A673 (cell line): ENCODE measurements at regions not wholly inside any gene's neighbourhood (a gene's known extent, or its start where the extent isn't known, plus 50 kb on each side); places are given as distances from the start of the nearest gene placed in this dataset.

ENCODE experiments used
- BruUV-seq: library from RNA; stranded (reverse); fragments of 400-500 nt; replicated peaks from 2 replicates; lab custom pipeline; 2021; lab: Mats Ljungman, UMichigan
- CTCF ChIA-PET: fragments of 300-600 bp; sonication (Branson Sonifier 250); formaldehyde crosslinking; loops from one replicate; lab custom pipeline; 2022; ENCODE audit warnings: antibody characterized with exemption; lab: Charles Lee
- POLR2A ChIA-PET: fragments of 300-600 bp; sonication (Branson Sonifier 250); formaldehyde crosslinking; loops from one replicate; lab custom pipeline; 2022; ENCODE audit warnings: antibody characterized with exemption; ENCODE audit not compliant: low non-redundant PET; lab: Charles Lee
- DNase-seq: peaks from one replicate; pipeline ENCODE4 v3.0.0-alpha.2; 2015; ENCODE audit warnings: low spot score
- H3K27ac ChIP-seq: fragments of 200-600 bp; sonication (generic); 2 replicates; pipeline ENCODE4 v1.5.1; 2016; ENCODE audit warnings: mixed run types, low read depth, mild to moderate bottlenecking, mixed read lengths, antibody characterized with exemption, low read length; ENCODE audit not compliant: poor library complexity, severe bottlenecking
- H3K27me3 ChIP-seq: fragments of 200-600 bp; sonication (generic); replicated peaks from 2 replicates; pipeline ENCODE4 v1.6.1; 2017; ENCODE audit warnings: mixed run types, low read depth, mild to moderate bottlenecking, mixed read lengths, antibody characterized with exemption, low read length; ENCODE audit not compliant: insufficient read depth, poor library complexity
- H3K36me3 ChIP-seq: fragments of 200-600 bp; sonication (generic); 2 replicates; pipeline ENCODE4 v1.6.1; 2016; ENCODE audit warnings: mixed run types, mild to moderate bottlenecking, mixed read lengths, antibody characterized with exemption, low read length; ENCODE audit not compliant: insufficient read depth, poor library complexity, severe bottlenecking
- H3K4me1 ChIP-seq: fragments of 200-600 bp; sonication (generic); 2 replicates; pipeline ENCODE4 v1.6.1; 2017; ENCODE audit warnings: mixed run types, mild to moderate bottlenecking, mixed read lengths, antibody characterized with exemption, low read length; ENCODE audit not compliant: insufficient read depth, poor library complexity, severe bottlenecking
- H3K4me3 ChIP-seq: fragments of 200-600 bp; sonication (generic); 2 replicates; pipeline ENCODE4 v1.5.1; 2016; ENCODE audit warnings: low read depth, mixed run types, mild to moderate bottlenecking, mixed read lengths, low read length; ENCODE audit not compliant: poor library complexity, severe bottlenecking
- H3K9me3 ChIP-seq: fragments of 200-600 bp; sonication (generic); 2 replicates; pipeline ENCODE4 v1.6.1; 2016; ENCODE audit warnings: mixed run types, low read depth, mild to moderate bottlenecking, mixed read lengths, antibody characterized with exemption, low read length; ENCODE audit not compliant: poor library complexity, severe bottlenecking
- EZH2 ChIP-seq: fragments of 200-600 bp; sonication (generic); IDR thresholded peaks from 2 replicates; pipeline ENCODE4 v1.6.1; 2017; ENCODE audit warnings: borderline replicate concordance, low read depth, mild to moderate bottlenecking, mixed read lengths, antibody characterized with exemption, low read length; ENCODE audit not compliant: poor library complexity, severe bottlenecking
- intact Hi-C: fragments of 100-400 bp; cut with micrococcal nuclease; formaldehyde crosslinking; loops from one replicate; pipeline ENCODE4 v1.10.0; 2022; ENCODE audit not compliant: unreplicated experiment
- TF ChIP-seq, protein P1 (sequence below): fragments of 300-800, 200-600 bp; sonication (generic); conservative IDR thresholded peaks from 2 replicates; pipeline ENCODE4 v1.5.1; 2017; ENCODE audit warnings: low read depth, mild to moderate bottlenecking, antibody characterized with exemption, low read length, moderate library complexity, mixed read lengths

GRCh38 chr21:22575165-22575584 is 1577.0 kb downstream of the NCAM2 start:
- Histone ChIP-seq H3K36me3 (no peaks in the 10 kb centered on the region), H3K4me3 (peak overlapping the region; percentile 30), H3K4me1 (peaks cover 12% of the 10 kb centered on the region), H3K9me3 (no peaks in the 10 kb centered on the region), H3K27ac (peak overlapping the region; percentile 53), H3K27me3 (no peaks in the 10 kb centered on the region)
- intact Hi-C loops, result loop anchor here (1.0 to 10.0 kb wide), 2 partner anchors 160 to 216 kb away; no protein-coding TSS in a partner anchor
- DNase-seq, result peak; percentile 84
- CTCF ChIA-PET, result interaction anchor here (0.7 to 1.0 kb wide), 2 partner anchors 9 to 670 kb away, joined by 3 read pairs; no protein-coding TSS in a partner anchor
- POLR2A ChIA-PET, result no interaction called here
- no TSS peak for BruUV-seq
- TF ChIP-seq, protein P1, sequence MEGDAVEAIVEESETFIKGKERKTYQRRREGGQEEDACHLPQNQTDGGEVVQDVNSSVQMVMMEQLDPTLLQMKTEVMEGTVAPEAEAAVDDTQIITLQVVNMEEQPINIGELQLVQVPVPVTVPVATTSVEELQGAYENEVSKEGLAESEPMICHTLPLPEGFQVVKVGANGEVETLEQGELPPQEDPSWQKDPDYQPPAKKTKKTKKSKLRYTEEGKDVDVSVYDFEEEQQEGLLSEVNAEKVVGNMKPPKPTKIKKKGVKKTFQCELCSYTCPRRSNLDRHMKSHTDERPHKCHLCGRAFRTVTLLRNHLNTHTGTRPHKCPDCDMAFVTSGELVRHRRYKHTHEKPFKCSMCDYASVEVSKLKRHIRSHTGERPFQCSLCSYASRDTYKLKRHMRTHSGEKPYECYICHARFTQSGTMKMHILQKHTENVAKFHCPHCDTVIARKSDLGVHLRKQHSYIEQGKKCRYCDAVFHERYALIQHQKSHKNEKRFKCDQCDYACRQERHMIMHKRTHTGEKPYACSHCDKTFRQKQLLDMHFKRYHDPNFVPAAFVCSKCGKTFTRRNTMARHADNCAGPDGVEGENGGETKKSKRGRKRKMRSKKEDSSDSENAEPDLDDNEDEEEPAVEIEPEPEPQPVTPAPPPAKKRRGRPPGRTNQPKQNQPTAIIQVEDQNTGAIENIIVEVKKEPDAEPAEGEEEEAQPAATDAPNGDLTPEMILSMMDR, result peak; percentile 79
- no peak for TF ChIP-seq EZH2

- TF ChIP-seq, protein P1, result no peak
- no peak for TF ChIP-seq EZH2
- BruUV-seq, result no TSS peak
- Histone ChIP-seq H3K27ac (no peak overlapping the region), H3K36me3 (no peaks in the 10 kb centered on the region), H3K4me1 (peaks cover 16% of the 10 kb centered on the region), H3K9me3 (no peaks in the 10 kb centered on the region), H3K4me3 (no peak overlapping the region), H3K27me3 (no peaks in the 10 kb centered on the region)
- DNase-seq, result no peak
- CTCF ChIA-PET, result no interaction called here
- intact Hi-C loops, result loop anchor here (10.0 kb wide), 1 partner anchor 165 kb away; no protein-coding TSS in a partner anchor
- POLR2A ChIA-PET, result no interaction called here
These were observed 1581.5 kb downstream of the NCAM2 start for GRCh38 chr21:22579741-22580140.

DNA sequence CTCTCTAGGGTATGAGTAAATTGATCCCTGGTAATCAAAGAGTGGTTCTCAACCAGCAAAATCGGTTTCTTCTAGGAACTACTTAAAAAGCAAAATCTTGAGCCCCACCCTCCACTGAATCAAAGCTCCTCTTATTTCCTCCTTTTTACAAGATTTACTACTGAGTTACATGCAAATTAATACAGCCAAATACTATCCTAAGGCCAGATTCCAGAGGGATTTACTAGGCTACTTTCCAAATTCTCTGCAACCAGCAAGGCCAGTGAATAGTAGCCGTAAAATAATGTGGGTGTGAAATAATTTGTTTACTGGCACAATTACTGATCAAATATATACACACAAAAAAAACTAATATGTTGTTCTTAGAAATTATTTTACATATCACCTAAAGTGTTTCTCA is 1583.8 kb downstream of the NCAM2 start:
- DNase-seq, result peak; percentile 56
- no peaks in the 10 kb centered on the region for H3K9me3 ChIP-seq
- TF ChIP-seq, protein P1, result no peak
- no peak for TF ChIP-seq EZH2
- no peak overlapping the region for H3K4me3 ChIP-seq
- ChIA-PET CTCF (no interaction called here), POLR2A (no interaction called here)
- intact Hi-C loops, result no loop called here
- no peak overlapping the region for H3K27ac ChIP-seq
- no peaks in the 10 kb centered on the region for H3K36me3 ChIP-seq
- peaks cover 19% of the 10 kb centered on the region for H3K4me1 ChIP-seq
- no TSS peak for BruUV-seq
- H3K27me3 ChIP-seq, result no peaks in the 10 kb centered on the region
